HG03575 (cell line): ENCODE measurements at regions not wholly inside any gene's neighbourhood (a gene's known extent, or its start where the extent isn't known, plus 50 kb on each side); places are given as distances from the start of the nearest gene placed in this dataset.

Source experiments
- ATAC-seq: cut with Tn5 transposase; IDR thresholded peaks from one replicate; pipeline ENCODE4 v1.9.1; 2021; ENCODE audit not compliant: unreplicated experiment, insufficient number of reproducible peaks, low FRiP score; ENCODE audit errors: extremely low read depth

DNA sequence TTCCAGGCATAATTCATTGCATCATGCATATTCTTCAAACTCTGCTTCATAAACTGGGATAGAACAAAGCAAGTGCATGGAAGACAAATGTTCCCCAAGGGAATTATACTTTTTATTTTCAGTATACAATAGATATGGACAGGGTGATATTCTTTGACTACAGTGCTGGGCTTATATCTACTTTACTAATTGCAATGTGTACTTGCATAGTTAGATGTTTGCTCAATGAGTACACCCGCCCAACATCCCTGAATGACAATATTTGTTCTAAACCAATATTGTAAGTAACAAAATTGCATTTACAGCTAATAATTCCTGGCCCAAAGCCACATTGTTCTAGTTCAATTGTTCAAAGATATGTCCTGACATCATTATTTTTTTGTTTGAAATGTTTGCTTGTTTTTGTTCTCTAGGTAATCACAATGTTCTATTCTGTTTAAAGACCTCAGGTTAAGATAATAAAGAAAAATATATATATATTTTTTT, 171.4 kb downstream of the PTN start:
- ATAC-seq: no peak

DNA sequence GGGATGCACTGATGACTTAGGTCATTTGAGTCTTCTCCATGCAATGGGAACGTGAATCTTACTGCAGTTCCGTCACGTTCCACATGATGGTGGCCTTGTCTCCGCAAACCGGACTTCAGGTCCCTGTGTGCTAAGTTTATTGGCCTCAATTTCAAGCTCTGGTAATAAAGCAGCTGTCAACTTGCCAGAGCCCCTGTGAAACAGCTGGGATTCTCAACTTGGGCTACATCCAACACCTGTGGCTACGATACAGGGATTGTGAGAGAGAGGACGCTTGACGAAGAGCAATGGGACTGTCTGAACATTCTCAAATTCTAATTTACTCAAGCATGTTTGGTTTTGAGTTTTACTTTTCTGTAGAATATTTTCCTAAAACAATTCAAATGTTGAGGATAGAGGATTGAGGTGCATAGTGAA, 174.2 kb downstream of the PTN start:
- no peak for ATAC-seq

DNA sequence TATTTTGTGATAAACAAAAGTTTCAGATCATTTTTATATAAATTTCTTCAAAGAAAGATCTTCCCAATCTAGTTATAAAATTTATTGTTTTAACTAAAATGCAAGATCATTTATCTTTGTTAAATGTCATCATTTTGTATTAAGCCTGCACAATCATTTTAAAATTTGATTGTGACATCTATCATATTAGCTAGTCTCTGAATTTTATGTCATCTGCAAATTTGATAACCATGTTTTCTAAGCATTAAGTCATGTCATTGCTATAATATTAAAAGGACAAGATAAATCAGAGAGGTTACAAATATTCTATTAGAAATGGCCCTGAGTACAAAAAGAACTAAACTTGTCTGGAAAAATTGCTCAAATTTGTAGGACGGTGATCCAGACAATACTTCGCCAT, 175.9 kb downstream of the PTN start:
- ATAC-seq: no peak

DNA sequence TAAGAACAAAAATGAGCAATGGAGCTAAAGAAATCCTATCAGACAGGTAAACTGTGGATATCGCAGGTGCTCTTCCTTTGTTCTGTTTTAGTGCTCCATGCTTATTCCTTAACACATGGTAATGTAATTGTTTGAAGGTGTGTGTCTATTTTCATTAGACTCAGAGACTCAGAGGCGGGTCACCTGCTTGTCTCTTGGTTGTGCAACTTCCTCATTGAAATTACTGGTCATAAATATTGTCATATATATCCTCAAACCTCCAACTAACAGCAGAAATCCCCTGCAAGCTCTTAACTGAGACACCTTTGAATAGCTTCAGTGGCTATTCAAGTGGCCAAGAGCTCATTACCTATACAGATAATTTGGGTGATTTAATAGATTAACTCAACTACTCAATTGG, 177.2 kb downstream of the PTN start:
- ATAC-seq: no peak

DNA sequence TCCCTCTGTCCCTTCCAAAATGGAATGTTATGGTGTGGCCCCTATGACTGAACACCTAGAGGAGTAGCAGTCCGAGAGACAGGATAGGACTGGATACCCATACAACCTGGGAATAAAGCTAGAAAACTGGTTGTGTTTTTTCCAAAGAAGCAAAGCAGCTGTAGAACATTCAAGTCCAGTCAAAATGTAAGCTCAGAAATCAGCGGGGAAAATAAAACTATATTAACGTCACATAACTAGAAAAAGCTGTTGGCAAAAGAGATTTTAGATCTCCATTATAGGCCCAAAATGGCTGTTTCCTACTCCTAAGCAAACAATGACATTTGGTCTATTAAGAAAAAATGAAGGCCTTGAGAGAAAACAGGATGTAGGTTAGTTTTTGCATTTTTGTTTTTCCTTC, 177.7 kb downstream of the PTN start:
- ATAC-seq: no peak

DNA sequence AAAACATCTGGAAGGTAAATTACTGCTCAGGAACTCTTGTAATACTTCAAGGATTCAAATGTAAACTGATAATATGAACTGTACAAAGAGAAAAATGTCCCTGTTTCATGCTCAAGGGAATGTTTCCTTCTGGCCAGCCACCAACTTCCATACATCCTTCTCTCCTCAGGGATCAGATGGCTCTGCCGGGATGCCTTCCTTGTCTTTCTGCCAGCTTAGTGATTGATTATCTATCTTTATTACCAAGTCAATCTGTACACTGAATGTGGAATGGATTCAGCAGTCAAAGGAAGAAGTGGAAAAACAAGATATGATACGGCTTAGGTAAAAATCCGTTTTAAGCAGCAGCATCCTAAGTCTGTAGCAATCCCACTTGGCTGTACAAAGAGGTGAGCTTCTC, 178.3 kb downstream of the PTN start:
- ATAC-seq: no peak

DNA sequence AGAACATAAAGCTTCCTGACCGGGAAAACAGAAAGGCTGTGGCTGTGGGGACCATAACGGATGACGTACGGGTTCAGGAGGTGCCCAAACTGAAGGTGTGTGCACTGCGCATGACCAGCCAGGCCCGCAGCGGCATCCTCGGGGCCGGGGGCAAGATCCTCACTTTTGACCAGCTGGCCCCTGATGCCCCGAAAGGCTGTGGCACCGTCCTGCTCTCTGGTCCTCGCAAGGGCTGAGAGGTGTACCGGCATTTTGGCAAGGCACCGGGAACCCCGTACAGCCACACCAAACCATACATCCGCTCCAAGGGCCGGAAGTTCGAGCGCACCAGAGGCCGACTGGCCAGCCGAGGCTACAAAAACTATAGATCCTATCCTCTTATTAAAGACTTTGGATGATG, 179.3 kb downstream of the PTN start:
- no peak for ATAC-seq

DNA sequence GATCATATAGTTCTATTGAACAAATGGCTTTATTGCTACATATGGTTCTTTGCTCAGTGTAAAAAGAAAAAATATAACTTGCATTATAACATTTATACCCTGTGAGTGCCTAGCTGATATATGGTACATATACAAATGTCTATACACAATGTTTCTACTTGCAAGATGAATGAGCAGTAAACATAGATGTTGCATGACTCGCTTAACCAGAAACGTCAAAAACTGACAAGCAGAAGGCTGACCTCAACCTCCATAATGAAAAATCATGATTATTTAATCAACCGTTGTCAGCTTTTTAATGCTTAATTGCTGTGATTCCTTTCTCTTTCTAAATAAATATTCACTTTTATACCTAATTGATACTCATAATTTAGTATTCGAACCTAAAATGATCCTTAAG, 183.3 kb downstream of the PTN start:
- ATAC-seq: no peak

DNA sequence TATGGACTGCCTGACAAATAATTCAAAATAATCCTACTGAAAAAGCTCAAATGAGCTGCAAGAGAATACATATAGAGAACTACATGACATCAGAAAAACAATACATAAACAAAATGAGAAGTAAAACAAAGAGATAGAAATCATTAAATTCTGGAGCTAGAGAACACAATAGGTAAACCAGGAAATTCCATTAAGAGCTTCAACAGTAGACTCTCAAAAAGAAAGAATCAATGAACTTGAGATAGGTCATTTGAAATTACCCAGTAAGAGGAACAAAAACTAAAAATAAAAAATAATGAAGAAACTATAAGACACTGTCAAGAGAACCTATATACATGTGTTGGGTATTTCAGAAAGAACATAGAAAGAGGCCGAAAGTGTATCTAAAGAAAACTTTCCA, 186.3 kb downstream of the PTN start:
- ATAC-seq: no peak

DNA sequence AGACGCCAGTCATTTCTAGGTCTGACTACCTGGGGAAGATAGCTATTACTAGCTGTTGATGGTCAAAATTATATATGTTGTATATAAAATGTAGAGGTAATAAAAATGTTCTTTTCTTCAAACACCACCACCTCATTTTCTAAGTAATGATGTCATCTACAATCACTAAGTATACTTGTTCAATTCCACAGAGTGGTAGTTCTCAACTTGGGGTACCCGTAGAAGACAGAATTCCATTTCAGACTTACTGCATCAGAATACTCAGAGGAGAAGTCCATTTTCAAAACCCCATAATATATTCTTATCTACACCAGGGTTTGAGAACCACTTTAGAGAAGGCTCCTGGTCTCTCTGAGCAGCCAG, 191.9 kb downstream of the PTN start:
- ATAC-seq: no peak

DNA sequence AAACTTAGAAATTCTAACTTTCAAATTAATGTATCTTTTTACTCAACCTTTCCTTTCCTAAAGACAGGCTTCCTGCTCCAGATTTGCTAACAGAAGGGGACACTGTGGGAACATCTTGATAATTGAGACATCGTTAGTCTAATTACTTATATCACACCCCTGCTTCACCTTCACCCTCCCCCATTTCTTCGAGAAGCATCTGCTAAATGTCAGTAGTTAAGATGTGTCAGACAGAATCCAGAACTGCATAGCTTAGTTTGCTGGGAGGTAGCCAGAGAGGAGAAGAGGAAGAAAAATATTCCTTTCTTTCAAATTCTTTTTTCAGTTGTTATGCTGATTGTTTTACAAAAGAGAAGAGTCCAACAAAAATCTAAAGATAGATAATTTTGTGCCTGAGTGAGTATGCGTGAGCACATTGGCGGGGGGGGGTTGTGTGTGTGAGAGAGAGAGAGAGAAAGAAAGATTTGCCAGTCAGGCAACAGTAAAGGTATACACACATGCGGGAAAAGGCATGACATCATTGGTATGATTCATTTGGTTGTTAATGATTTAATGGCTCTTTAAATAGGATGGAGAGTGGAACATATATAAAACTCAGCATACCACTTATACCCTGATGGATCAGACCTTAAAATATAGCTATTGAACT, 192.4 kb downstream of the PTN start:
- no peak for ATAC-seq

DNA sequence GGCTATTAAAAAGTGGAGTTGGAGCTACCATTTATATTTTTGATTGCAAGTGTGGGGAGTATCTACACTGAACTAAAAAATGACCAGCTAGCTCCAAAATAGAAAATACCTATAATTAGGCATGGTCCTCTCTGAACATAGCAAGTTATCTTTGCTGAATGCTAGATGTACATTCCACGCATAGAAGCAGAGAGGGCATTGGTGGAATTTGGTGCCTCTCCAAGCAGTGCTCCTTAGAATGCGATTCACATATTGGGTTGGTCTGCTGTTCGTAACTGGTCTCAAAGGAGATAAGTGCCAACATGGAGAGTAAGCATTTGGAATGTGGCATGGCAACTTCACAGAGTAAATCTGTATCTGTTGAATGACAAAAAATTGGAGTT, 196.2 kb downstream of the PTN start:
- ATAC-seq: no peak

DNA sequence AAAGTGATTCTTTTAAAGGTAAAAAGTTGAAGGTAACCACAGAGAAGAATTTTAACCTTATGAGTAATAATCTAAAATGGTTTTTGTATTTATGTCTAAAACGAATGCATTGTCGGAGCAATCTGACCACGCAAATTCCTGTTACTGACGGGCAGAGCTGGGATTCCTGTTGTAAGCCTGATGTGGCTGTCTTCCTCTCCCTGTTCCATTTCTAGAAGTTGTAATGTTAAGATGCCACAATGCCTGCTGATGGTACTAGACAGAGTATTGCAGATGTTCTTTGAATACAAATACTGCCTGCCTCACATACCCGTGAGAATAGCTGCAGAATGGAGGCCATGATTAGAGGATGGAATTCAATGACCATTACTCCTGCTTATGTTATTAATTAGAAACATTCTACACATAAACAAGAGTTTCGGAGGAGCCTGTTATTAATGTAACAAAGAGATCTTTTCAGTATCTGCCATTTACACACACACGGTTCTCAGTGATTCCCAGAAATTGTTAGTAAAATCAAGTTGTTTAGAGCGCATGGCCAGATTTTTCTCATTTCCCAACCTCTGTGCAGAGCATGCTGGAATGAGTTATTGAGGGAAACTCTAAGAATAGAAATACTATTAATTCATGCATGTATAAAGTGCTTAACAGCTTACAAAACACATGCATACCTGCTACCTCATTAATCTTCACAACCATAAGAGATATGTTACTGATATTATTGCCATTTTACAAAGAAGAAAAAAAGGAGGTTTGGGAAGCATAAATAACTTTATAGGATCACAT, 196.8 kb downstream of the PTN start:
- ATAC-seq: no peak

DNA sequence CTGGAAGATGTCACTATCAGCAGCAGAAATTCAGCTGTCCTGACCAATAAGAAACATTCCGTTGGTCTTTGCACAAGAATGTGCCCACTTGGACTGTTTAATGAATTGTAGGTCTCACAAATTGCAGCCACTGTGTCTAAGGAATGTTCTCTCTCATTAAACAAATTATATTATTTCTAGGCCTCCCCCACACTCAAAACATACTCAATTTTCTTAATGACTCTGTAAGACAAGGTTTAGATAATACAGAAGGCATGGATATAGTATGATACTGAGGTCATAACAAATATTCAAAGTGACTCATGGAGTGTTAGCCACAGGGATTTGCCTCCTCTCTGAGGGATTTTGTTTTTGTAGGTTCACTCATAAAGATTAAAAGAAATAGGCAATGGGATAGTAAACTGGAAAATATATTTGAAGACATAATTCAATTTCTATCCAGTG, 197.5 kb downstream of the PTN start:
- no peak for ATAC-seq

DNA sequence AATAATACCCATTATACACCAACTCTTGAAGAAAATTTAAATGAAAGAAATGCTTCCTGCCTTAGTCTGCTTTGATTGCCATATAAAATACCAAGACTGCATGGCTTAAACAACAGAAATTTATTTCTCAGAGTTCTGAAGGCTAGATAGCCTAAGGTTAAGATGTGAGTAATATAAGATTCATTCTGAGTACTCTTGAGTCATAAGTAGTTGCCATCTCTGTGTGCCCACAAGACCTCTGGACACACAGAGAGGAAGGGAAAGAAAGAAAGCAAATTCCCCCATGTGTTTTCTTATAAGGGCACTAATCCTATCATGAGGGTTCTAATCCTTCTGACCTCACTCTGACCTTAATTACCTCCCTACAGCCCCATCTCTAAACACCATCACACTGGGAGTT, 201.2 kb downstream of the PTN start:
- no peak for ATAC-seq

DNA sequence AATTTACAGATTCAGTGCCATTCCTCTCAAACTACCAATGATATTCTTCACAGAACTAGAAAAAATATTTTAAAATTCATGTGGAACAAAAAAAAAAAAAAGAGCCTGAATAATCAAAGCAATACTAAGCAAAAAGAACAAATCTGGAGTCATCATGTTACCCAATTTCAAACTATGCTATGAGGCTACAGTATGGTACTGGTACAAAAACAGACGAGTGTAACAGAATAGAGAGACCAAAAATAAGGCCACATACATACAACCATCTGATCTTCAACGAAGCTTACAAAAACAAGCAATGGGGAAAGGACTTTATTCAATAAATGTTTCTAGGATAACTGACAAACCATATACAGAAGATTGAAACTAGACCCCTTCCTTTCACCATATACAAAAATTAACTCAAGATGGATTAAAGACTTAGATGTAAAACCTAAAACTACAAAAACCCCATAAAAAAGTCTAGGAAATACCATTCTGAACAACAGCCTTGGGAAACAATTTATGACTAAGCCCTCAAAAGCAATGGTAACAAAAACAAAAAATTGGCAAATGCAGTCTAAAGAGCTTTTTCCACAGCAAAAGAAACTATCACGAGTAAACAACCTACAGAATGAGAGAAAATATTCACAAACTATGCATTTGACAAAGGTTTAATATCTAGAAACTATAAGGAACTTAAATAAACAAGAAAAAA, 207.7 kb downstream of the PTN start:
- ATAC-seq: no peak

DNA sequence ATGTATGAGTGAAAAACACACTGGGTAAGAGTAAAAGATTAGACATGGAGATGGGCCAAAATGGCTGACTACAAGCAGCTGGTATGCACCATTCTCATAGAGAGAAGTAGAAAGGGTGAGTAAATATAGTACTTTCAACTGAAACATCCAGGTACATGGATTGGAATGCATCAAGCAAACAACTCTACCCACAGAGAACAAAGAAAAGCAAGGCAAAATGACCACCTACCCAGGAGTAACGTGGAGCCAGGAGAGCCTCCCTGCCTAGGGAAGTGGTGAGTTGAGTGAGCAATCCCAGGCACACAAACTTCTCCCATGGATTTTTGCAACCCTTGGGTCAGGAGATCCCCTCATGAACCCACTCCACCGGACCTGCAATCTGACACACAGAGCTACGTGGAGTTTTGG, 212.8 kb downstream of the PTN start:
- no peak for ATAC-seq

DNA sequence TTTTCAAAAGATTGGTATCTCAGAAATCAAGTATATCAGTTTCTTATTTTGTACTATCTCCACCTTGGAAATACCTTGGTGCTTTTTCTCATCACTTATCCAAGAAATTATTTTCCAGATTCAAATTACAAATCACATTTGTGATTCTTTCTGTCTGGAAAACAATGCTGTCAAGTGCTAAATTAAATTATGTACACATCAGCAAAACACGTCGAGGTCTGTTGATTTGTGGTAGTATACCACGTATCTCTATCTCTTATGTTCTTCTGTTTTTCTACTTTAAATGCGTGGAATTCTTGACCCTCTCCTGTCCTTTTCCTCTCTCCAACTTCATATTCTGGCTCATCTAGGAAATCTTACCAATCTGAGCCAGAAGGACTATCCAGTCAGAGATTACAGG, 214.5 kb downstream of the PTN start:
- no peak for ATAC-seq

DNA sequence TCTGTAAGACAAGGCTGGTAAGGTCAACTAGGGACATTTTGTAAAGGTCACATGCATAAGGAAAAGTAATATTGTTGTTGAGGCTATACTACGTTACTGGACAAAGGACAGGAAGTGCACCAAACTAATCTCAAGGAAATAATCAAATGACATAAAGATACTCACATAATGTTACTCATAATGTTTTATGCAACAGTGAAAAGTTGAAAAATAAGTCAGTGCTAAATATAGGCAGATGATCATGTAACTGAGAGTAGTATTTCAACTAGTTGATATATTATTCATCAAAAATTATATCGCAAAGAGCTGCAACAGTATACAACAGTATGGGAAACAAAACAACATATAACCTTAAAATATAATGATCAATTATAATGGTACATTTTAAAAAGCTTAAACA, 215.7 kb downstream of the PTN start:
- ATAC-seq: no peak

DNA sequence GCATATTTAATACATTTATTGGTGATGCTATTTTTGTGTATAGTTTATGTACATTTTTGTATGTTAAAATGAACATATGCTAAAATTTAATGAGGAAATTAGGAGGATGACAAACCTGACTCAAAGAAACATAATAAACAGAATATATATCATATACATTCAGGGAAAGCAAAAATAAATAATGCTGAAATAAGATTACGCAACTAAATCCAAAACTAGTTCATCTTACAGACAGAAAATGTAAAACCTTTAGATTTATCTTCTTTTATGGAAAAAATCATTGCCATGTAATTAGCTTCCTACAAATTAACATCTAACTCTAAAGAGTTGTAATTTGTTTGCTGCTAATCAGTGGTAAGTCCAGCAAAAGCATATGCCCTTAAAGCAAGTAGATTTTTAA, 216.5 kb downstream of the PTN start:
- no peak for ATAC-seq
